Epithelial cell of proximal tubule (primary cell): ENCODE measurements at regions not wholly inside any gene's neighbourhood (a gene's known extent, or its start where the extent isn't known, plus 50 kb on each side); places are given as distances from the start of the nearest gene placed in this dataset.

Experiments used
- DNase-seq: peaks from one replicate; pipeline ENCODE4 v3.0.0-alpha.2; 2011; ENCODE audit warnings: low read depth
- H3K4me3 ChIP-seq: 2 replicates; pipeline ENCODE4 v1.5.1; 2011; ENCODE audit warnings: low read depth, mild to moderate bottlenecking, low read length
- TF ChIP-seq, protein P1 (sequence below): conservative IDR thresholded peaks from 2 replicates; pipeline ENCODE4 v1.5.1; 2012; ENCODE audit warnings: low read depth, mild to moderate bottlenecking, low read length

DNA sequence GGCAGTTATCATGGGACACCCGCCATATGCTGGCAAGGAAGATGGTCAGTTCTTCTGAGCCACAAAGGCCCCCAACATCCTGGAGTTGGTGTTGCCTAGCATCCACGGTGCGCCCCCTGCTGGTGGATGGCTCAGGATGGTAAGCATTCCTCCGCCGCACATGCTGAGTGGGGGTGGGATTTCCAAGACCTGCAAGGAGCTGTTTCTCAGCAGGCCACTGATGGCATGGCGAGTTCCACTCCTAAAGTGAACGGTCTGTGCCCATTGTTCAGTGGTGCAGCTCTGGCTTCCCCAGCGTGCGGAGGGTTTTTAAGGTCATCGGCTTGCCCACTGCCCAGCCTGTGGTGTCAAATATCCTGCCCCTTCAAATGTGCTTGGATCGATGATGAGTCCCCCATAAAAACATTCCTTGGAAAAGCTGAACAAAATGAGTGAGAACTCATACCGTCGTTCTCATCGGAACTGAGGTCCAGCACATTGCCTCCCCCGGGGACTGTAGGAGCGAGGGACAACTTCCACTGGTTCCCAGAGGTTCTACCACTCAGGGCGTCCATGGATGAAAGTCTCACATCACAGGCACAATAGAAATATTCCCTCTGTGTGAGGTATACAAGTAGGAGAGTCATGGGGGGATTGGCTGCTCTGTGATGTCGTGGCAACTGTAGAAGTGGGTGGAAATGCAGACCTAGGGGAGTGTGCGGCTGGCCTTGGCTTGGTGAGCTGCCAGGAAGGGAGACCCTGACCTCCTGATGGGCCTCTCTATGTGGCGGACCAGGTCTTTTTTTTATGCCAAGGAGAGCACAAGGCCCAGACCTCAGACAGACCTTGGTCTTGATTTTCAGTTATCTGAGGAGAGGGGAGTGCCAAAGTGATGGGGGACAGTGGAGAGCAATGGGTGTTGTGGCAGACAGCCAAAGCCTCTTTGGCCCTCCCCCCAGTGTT is 102.0 kb downstream of the SNRPN start:
- H3K4me3 ChIP-seq, result no peak overlapping the region

DNA sequence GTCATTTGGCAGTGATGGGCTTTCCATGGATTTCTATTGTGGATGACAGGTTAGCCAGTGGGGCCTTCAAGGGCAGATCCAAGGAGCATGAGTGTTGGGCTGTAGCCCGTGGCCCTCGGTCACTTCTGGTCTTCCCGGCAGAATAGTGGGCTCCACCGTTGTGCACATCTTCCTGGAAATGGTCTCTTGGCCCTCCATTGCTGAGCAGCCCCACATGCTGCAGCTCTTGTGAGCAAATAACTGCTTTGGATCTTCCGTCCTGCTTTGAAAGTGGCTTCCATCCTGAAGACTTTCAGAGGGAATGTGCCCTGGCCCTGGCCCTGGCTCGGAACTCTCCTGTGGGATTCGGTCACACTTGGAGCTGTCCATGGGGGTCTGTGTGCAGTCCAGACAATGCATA is 102.8 kb downstream of the SNRPN start:
- TF ChIP-seq, protein P1, sequence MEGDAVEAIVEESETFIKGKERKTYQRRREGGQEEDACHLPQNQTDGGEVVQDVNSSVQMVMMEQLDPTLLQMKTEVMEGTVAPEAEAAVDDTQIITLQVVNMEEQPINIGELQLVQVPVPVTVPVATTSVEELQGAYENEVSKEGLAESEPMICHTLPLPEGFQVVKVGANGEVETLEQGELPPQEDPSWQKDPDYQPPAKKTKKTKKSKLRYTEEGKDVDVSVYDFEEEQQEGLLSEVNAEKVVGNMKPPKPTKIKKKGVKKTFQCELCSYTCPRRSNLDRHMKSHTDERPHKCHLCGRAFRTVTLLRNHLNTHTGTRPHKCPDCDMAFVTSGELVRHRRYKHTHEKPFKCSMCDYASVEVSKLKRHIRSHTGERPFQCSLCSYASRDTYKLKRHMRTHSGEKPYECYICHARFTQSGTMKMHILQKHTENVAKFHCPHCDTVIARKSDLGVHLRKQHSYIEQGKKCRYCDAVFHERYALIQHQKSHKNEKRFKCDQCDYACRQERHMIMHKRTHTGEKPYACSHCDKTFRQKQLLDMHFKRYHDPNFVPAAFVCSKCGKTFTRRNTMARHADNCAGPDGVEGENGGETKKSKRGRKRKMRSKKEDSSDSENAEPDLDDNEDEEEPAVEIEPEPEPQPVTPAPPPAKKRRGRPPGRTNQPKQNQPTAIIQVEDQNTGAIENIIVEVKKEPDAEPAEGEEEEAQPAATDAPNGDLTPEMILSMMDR, result no peak
- H3K4me3 ChIP-seq, result no peak overlapping the region

More for the DNA sequence above, 102.0 kb downstream of the SNRPN start:
- no peak for DNase-seq
- TF ChIP-seq, protein P1, result no peak

DNA sequence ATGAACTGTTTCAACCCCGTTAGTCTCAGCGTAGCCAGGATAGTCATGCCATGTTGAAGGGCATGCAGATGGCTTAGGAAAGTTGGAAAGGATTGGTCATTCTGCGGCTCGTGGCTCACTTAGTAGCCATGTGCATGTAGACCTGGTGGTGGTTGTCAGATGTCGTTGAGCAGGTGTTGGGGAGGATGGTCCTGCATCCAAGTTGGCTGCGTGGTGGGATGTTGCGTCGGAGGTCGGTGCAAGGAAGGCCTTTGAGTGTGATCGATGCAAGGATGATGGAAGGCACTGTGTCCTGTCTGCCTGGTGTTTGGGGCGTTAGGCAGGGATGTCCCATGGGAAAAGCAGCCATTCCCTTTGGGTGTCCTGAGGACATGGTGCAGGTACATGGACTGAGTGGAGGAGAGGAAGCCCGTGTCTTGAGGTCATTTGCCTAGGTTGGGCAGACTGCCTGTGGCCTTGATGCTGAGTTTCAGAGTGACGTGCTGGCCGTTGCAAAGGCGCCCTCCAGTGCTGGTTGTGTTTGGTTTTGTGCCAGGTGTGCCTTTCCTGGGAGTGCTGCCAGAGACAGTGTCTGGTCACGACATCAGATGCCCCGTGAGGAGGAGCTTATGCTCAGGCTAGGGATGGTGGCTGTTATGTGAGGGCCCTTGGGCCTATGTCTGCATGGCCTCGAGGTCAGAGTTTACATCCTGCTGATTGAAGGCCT is 103.4 kb downstream of the SNRPN start:
- DNase-seq, result no peak
- TF ChIP-seq, protein P1, result no peak
- H3K4me3 ChIP-seq, result no peak overlapping the region

More for the DNA sequence above, 102.8 kb downstream of the SNRPN start:
- DNase-seq, result no peak

DNA sequence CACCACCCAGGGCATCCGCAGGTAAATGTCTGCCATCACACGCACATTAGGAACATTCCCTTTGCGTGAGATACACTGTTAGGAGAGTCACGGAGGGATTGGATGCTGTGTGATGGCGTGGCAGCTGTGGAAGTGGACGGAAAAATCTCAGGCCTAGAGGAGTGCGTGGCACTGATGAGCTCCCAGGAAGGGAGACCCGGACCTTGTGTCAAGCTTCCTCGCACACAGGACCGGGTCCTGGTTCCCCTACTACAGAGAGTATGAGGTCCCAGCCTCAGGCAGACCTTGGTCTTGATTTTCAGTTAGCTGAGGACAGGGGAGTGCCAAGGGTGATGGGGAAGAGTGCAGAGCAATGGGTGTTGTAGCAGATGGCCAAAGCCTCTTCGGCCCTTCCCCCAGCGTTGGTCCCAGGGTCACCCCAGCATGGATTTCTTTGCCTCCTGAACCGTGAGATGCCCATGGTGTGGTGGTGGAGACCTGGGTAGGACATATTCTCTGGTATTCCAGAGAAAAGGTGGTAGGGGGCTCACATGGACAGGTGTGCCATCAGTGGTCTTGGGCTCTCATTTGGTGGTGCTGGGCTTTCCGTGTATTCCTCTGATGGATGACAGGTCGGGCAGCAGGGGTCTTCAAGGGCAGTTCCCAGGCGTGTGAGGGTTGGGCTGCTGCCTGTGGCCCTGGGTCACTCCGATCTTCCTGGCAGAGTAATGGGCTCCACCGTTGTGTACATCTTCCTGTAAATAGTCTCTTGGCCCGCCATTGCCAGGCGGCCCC is 105.1 kb downstream of the SNRPN start:
- DNase-seq, result no peak
- H3K4me3 ChIP-seq, result no peak overlapping the region
- TF ChIP-seq, protein P1, result no peak

DNA sequence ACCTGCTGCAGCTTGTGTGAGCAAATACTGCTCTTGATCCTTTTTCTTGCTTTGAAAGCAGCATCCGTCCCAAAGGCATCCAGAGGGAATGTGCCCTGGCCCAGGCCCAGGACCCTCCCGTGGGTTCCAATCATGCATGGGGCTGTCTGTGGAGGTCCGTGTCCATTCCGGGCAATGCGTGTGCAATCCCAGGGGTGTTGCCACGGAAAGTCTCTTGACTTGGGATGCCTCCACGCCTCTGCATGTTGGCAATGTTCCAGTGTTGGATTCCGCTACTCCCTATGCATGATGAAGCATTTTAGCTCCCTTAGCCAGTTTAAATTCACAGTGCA is 105.7 kb downstream of the SNRPN start:
- H3K4me3 ChIP-seq, result no peak overlapping the region
- TF ChIP-seq, protein P1, result no peak
- no peak for DNase-seq

DNA sequence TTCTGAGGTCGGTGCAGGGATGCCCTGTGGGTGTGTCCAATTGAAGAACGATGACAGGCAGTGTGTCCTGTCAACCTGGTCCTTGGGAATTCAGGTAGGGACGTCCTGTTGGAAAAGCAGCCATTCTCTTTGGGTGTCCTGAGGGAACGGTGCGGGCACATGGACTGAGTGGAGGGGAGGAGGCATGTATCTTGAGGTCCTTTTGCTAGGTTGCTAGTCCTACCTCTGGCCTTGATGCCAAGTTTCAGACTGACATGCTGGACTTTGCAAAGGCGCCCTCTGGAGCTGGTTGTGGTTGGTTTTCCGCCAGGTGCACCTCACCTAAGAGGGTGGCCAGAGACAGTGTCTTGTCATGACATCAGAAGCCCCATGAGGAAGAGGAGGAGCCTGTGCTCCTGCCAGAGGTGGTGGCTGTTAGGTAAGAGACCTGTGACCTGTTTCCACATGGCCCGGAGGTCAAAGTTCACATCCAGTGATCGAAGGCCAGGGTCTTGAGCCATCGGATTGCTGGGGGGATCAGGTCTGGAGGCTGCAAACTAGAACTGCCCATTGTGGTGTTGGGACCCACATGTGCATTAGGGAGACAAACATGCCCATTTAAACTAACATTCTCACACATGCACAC is 106.3 kb downstream of the SNRPN start:
- H3K4me3 ChIP-seq, result no peak overlapping the region
- DNase-seq, result no peak
- TF ChIP-seq, protein P1, result no peak
